Tibial artery (tissue), 4 donors: ENCODE measurements at regions not wholly inside any gene's neighbourhood (a gene's known extent, or its start where the extent isn't known, plus 50 kb on each side); places are given as distances from the start of the nearest gene placed in this dataset.
"Not testable (repeated sequence)": the region's sequence is repeated elsewhere in the genome, so short reads cannot be mapped to it uniquely, and the experiment has no call there.

ENCODE experiments used
- DNase-seq, 2 donors: peaks; one replicate each; pipeline ENCODE4 v3.0.0-alpha.2; 2019
- H3K27ac ChIP-seq, 2 donors: fragments of 200-600 bp; sonication (generic) in 1 of 2; 1 replicate in 1 of 2; 2 replicates in 1 of 2; pipeline ENCODE4 v1.5.1; 2018 to 2019; ENCODE audit warnings: mild to moderate bottlenecking in 1 of 2
- H3K27me3 ChIP-seq, 2 donors: fragments of 200-600 bp; sonication (generic) in 1 of 2; one replicate each; pipeline versions ENCODE4 v1.5.1 to v1.6.0; 2016 to 2019
- H3K36me3 ChIP-seq, 3 donors: fragments of 200-600 bp; sonication (generic) in 2 of 3; one replicate each; pipeline ENCODE4 v1.5.1; 2016 to 2019; ENCODE audit warnings: mild to moderate bottlenecking in 2 of 3
- H3K4me1 ChIP-seq, 4 donors: fragments of 200-600 bp; sonication (generic) in 2 of 4; 1 replicate in 3 of 4; 2 replicates in 1 of 4; pipeline ENCODE4 v1.5.1; 2016 to 2019
- H3K4me3 ChIP-seq, 2 donors: fragments of 200-600 bp; sonication (generic) in 1 of 2; 1 replicate in 1 of 2; 2 replicates in 1 of 2; pipeline ENCODE4 v1.5.1; 2018 to 2019; ENCODE audit warnings: mild to moderate bottlenecking in 2 of 2
- H3K9me3 ChIP-seq, 3 donors: fragments of 200-600 bp; sonication (generic) in 1 of 3; one replicate each; pipeline ENCODE4 v1.5.1; 2016 to 2019
- CTCF ChIP-seq, 2 experiments: fragments of 200-600 bp in 1 of 2; fragments of 450-650 bp in 1 of 2; IDR thresholded peaks; one replicate each; pipeline ENCODE4 v1.5.1; 2017 to 2019; ENCODE audit warnings: antibody characterized with exemption in 2 of 2, mild to moderate bottlenecking in 1 of 2, moderate library complexity in 1 of 2
- intact Hi-C: fragments of 100-400 bp; cut with DNase I; formaldehyde crosslinking; loops from one replicate; pipeline ENCODE4 v1.15.0; 2023; ENCODE audit warnings: low total_unique reads

GRCh38 chr3:75295013-75295412, 369.1 kb upstream of the FRG2C start:
- Histone ChIP-seq H3K27me3 (no peaks in the 10 kb centered on the region), H3K27ac (no peak overlapping the region), H3K9me3 (no peaks in the 10 kb centered on the region), H3K4me1 (no peaks in the 10 kb centered on the region), H3K36me3 (no peaks in the 10 kb centered on the region), H3K4me3 (no peak overlapping the region)
- DNase-seq = no peak
- TF ChIP-seq CTCF (IDR thresholded peaks at IDR 0.05) = no peak
- intact Hi-C loops = loop anchor here (5.0 to 10.0 kb wide), 2 partner anchors 127 to 280 kb away; no protein-coding TSS in a partner anchor

GRCh38 chr3:75296858-75297257, 367.3 kb upstream of the FRG2C start:
- no peak overlapping the region for H3K27ac ChIP-seq
- intact Hi-C loops = loop anchor here (5.0 to 10.0 kb wide), 2 partner anchors 125 to 278 kb away; no protein-coding TSS in a partner anchor
- no peaks in the 10 kb centered on the region for H3K36me3 ChIP-seq
- no peak for DNase-seq
- no peaks in the 10 kb centered on the region for H3K9me3 ChIP-seq
- no peak overlapping the region for H3K4me3 ChIP-seq
- TF ChIP-seq CTCF (IDR thresholded peaks at IDR 0.05) = no peak
- peaks cover 0 to 3% of the 10 kb centered on the region in 2 donors for H3K27me3 ChIP-seq
- H3K4me1 ChIP-seq = no peaks in the 10 kb centered on the region

GRCh38 chr3:75300606-75301005, 363.5 kb upstream of the FRG2C start:
- no peaks in the 10 kb centered on the region for H3K36me3 ChIP-seq

GRCh38 chr3:75301050-75301449, 363.1 kb upstream of the FRG2C start:
- H3K4me1 ChIP-seq, H3K4me3 ChIP-seq, H3K36me3 ChIP-seq, DNase-seq, H3K9me3 ChIP-seq, H3K27ac ChIP-seq, H3K27me3 ChIP-seq, intact Hi-C loops: not testable (repeated sequence)

More at GRCh38 chr3:75300606-75301005, 363.5 kb upstream of the FRG2C start:
- Histone ChIP-seq H3K4me3 (no peak overlapping the region), H3K4me1 (no peaks in the 10 kb centered on the region), H3K27ac (no peak overlapping the region), H3K27me3 (peaks cover 0 to 6% of the 10 kb centered on the region in 2 donors), H3K9me3 (no peaks in the 10 kb centered on the region)
- intact Hi-C loops = no loop called here
- no peak for DNase-seq
- no peak for TF ChIP-seq CTCF (IDR thresholded peaks at IDR 0.05)

- Histone ChIP-seq H3K36me3 (no peaks in the 10 kb centered on the region), H3K27me3 (peaks cover 0 to 6% of the 10 kb centered on the region in 2 donors), H3K4me3 (no peak overlapping the region), H3K4me1 (no peaks in the 10 kb centered on the region), H3K27ac (no peak overlapping the region), H3K9me3 (no peaks in the 10 kb centered on the region)
- TF ChIP-seq CTCF (IDR thresholded peaks at IDR 0.05) = no peak
- DNase-seq = no peak
- intact Hi-C loops = no loop called here
These were observed 360.4 kb upstream of the FRG2C start for GRCh38 chr3:75303741-75304140.

- no peaks in the 10 kb centered on the region for H3K36me3 ChIP-seq
- no peaks in the 10 kb centered on the region for H3K4me1 ChIP-seq
- TF ChIP-seq CTCF (IDR thresholded peaks at IDR 0.05) = no peak
- no peaks in the 10 kb centered on the region for H3K9me3 ChIP-seq
- intact Hi-C loops = no loop called here
- DNase-seq = no peak
- no peak overlapping the region for H3K4me3 ChIP-seq
- H3K27ac ChIP-seq = no peak overlapping the region
- H3K27me3 ChIP-seq = peaks cover 0 to 10% of the 10 kb centered on the region in 2 donors
These were observed 358.2 kb upstream of the FRG2C start for GRCh38 chr3:75305901-75306300.

- H3K36me3 ChIP-seq, H3K4me3 ChIP-seq, H3K27me3 ChIP-seq, intact Hi-C loops, H3K27ac ChIP-seq, H3K4me1 ChIP-seq, H3K9me3 ChIP-seq, DNase-seq: not testable (repeated sequence)
These were observed 352.8 kb upstream of the FRG2C start for GRCh38 chr3:75311306-75311705.

- DNase-seq, H3K27me3 ChIP-seq, intact Hi-C loops, H3K4me1 ChIP-seq, H3K9me3 ChIP-seq, H3K4me3 ChIP-seq, H3K36me3 ChIP-seq, H3K27ac ChIP-seq: not testable (repeated sequence)
These were observed 351.7 kb upstream of the FRG2C start for GRCh38 chr3:75312469-75312868.

GRCh38 chr3:75319776-75320175, 344.4 kb upstream of the FRG2C start:
- H3K27ac ChIP-seq, H3K9me3 ChIP-seq, H3K4me1 ChIP-seq, DNase-seq, H3K36me3 ChIP-seq, H3K27me3 ChIP-seq, H3K4me3 ChIP-seq, intact Hi-C loops: not testable (repeated sequence)
